Pancreas (tissue), 10 donors: ENCODE measurements at regions not wholly inside any gene's neighbourhood (a gene's known extent, or its start where the extent isn't known, plus 50 kb on each side); places are given as distances from the start of the nearest gene placed in this dataset.
"Not testable (repeated sequence)": the region's sequence is repeated elsewhere in the genome, so short reads cannot be mapped to it uniquely, and the experiment has no call there.

Experiments
- ATAC-seq, 4 donors: fragments of 200-7000 bp; cut with Tn5 transposase; one replicate each; pipeline versions ENCODE4 v1.8.0 to v1.9.1; 2020; ENCODE audit warnings: mild to moderate bottlenecking in 4 of 4, moderate library complexity in 4 of 4
- DNase-seq, 6 donors: peaks; one replicate each; pipeline ENCODE4 v3.0.0-alpha.2; 2020
- FAIRE-seq: peaks from 2 replicates; lab custom pipeline; 2012; peaks lifted over from hg19 to GRCh38; lab: Jason Lieb, UNC
- H3K27ac ChIP-seq, 4 donors: fragments of 200-600 bp; sonication (generic); 1 replicate in 3 of 4; 2 replicates in 1 of 4; pipeline versions ENCODE4 v1.5.0 to v1.8.0; 2020
- H3K27me3 ChIP-seq, 4 donors: fragments of 200-600 bp; one replicate each; pipeline ENCODE4 v1.8.0; 2021
- H3K36me3 ChIP-seq, 3 donors: fragments of 200-600 bp; sonication (generic) in 1 of 3; one replicate each; pipeline versions ENCODE4 v1.5.0 to v1.8.0; 2020 to 2021
- H3K4me1 ChIP-seq, 3 donors: fragments of 200-600 bp; one replicate each; pipeline ENCODE4 v1.8.0; 2021
- H3K4me3 ChIP-seq, 4 donors: fragments of 200-600 bp; sonication (generic) in 2 of 4; one replicate each; pipeline versions ENCODE4 v1.5.0 to v1.8.0; 2020 to 2021
- H3K9me3 ChIP-seq, 4 donors: fragments of 200-600 bp; one replicate each; pipeline ENCODE4 v1.8.0; 2021
- CTCF ChIP-seq, 4 donors: fragments of 200-600 bp; sonication (generic) in 3 of 4; IDR thresholded peaks; one replicate each; pipeline versions ENCODE4 v1.5.0 to v1.8.0; 2021; ENCODE audit warnings: antibody characterized with exemption in 4 of 4
- WGBS, 2 donors: extraction: QIAGEN DNeasy Blood & Tissue Kit; methylation state at CpG; one replicate each; pipeline ENCODE4 v1.1.7; 2013; 5-methylcytosine and 5-hydroxymethylcytosine counted together
- intact Hi-C, 3 donors: fragments of 100-400 bp; cut with DNase I; formaldehyde crosslinking; loops; one replicate each; pipeline versions ENCODE4 v1.11.1 to v1.14.2; 2022
- donor health status: healthy with polysubstance abuse.
- donor health status: DM: no; HTN: no; CAD: no; lungs with moderate emphysema.
- donor health status: DM: no; HTN: no; CAD: no.
- donor health status: control.
- donor health status: control.
- donor health status: Bipolar disorder and iron deficiency.
- donor health status: DM: yes; HTN: yes; CAD: no.
- donor health status: DM: no; HTN: no; CAD: no.
- donor health status: DM: no; HTN: no; CAD: no.
- donor health status: DM: yes; HTN: yes; CAD: no.

- no peaks in the 10 kb centered on the region for H3K36me3 ChIP-seq
- no peaks in the 10 kb centered on the region for H3K27me3 ChIP-seq
- no peak for TF ChIP-seq CTCF (IDR thresholded peaks at IDR 0.05)
- 43 to 56% methylated on average over 5 of the region's 5 CpGs for WGBS, 2 donors
- DNase-seq: no peak
- ATAC-seq: no peak
- no peak for FAIRE-seq
- H3K9me3 ChIP-seq: no peaks in the 10 kb centered on the region
- no peak overlapping the region for H3K4me3 ChIP-seq
- intact Hi-C loops: no loop called here
- no peak overlapping the region for H3K27ac ChIP-seq
- no peaks in the 10 kb centered on the region for H3K4me1 ChIP-seq
Observed at GRCh38 chr3:20924646-20925385, 738.8 kb upstream of the SGO1 start.

GRCh38 chr3:20921112-20921511, 735.1 kb upstream of the SGO1 start:
- WGBS, 2 donors: 87 to 88% methylated on average over 5 of the region's 5 CpGs
- H3K9me3 ChIP-seq: not testable (repeated sequence)

GRCh38 chr3:20916951-20917606, 731.1 kb upstream of the SGO1 start:
- no peaks in the 10 kb centered on the region for H3K9me3 ChIP-seq
- H3K27me3 ChIP-seq: no peaks in the 10 kb centered on the region
- no peak for TF ChIP-seq CTCF (IDR thresholded peaks at IDR 0.05)
- WGBS, 2 donors: 52 to 56% methylated on average over 6 of the region's 6 CpGs
- DNase-seq: no peak
- intact Hi-C loops: no loop called here
- no peak for FAIRE-seq
- no peaks in the 10 kb centered on the region for H3K4me1 ChIP-seq
- no peak for ATAC-seq
- no peak overlapping the region for H3K4me3 ChIP-seq
- no peak overlapping the region for H3K27ac ChIP-seq
- H3K36me3 ChIP-seq: no peaks in the 10 kb centered on the region

More at GRCh38 chr3:20921112-20921511, 735.1 kb upstream of the SGO1 start:
- H3K4me3 ChIP-seq, ATAC-seq, H3K36me3 ChIP-seq, FAIRE-seq, DNase-seq, H3K27ac ChIP-seq, intact Hi-C loops, H3K4me1 ChIP-seq, H3K27me3 ChIP-seq: not testable (repeated sequence)

- Histone ChIP-seq H3K4me1 (no peaks in the 10 kb centered on the region), H3K9me3 (no peaks in the 10 kb centered on the region), H3K4me3 (no peak overlapping the region), H3K27me3 (no peaks in the 10 kb centered on the region), H3K27ac (no peak overlapping the region), H3K36me3 (no peaks in the 10 kb centered on the region)
- no peak for TF ChIP-seq CTCF (IDR thresholded peaks at IDR 0.05)
- 74 to 86% methylated on average over 2 of the region's 2 CpGs for WGBS, 2 donors
- FAIRE-seq: no peak
- no peak for DNase-seq
- ATAC-seq: no peak
- intact Hi-C loops: no loop called here
Observed at GRCh38 chr3:20914310-20914709, 728.3 kb upstream of the SGO1 start.

GRCh38 chr3:20912406-20912805, 726.4 kb upstream of the SGO1 start:
- TF ChIP-seq CTCF (IDR thresholded peaks at IDR 0.05): no peak
- no peak overlapping the region for H3K4me3 ChIP-seq
- 64 to 84% methylated on average over 2 of the region's 2 CpGs for WGBS, 2 donors
- H3K4me1 ChIP-seq: no peaks in the 10 kb centered on the region
- H3K9me3 ChIP-seq: no peaks in the 10 kb centered on the region
- no peak overlapping the region for H3K27ac ChIP-seq
- FAIRE-seq (no peak), DNase-seq (no peak), ATAC-seq (no peak)
- H3K36me3 ChIP-seq: no peaks in the 10 kb centered on the region
- intact Hi-C loops: no loop called here
- no peaks in the 10 kb centered on the region for H3K27me3 ChIP-seq
